A549 (cell line): ENCODE measurements at regions not wholly inside any gene's neighbourhood (a gene's known extent, or its start where the extent isn't known, plus 50 kb on each side); places are given as distances from the start of the nearest gene placed in this dataset.

Experiments
- ATAC-seq, 2 experiments: fragments of 200-7000 bp in 1 of 2; fragments of >200 bp in 1 of 2; cut with Nextera tagmentation in 1 of 2; cut with Tn5 transposase in 1 of 2; 3 replicates each; pipeline versions ENCODE4 v1.8.0 to v1.9.1; 2018 to 2020; ENCODE audit warnings: mild to moderate bottlenecking in 1 of 2, moderate library complexity in 1 of 2
- CTCF ChIA-PET: fragments of 300-600 bp; sonication (Branson Sonifier 250); formaldehyde crosslinking; extraction: SDS; loops from one replicate; lab custom pipeline; 2021; ENCODE audit warnings: antibody characterized with exemption, inconsistent platforms; lab: Yijun Ruan, JAX
- POLR2A ChIA-PET: fragments of 350-600 bp; formaldehyde crosslinking; extraction: SDS; loops from one replicate; lab custom pipeline; 2021; ENCODE audit warnings: antibody characterized with exemption, inconsistent platforms; lab: Yijun Ruan, JAX
- DNase-seq, 2 experiments: peaks; one replicate each; pipeline versions ENCODE4 v3.0.0 to v3.0.0-alpha.2; 2011 to 2016; ENCODE audit warnings: low read depth in 1 of 2, low spot score in 1 of 2
- FAIRE-seq: peaks from 2 replicates; lab custom pipeline; 2011; peaks lifted over from hg19 to GRCh38; lab: Jason Lieb, UNC
- H3K27ac ChIP-seq, 2 experiments: fragments of >200 bp; sonication (Bioruptor Twin); formaldehyde crosslinking; 3 replicates each; pipeline ENCODE4 v1.5.1; 2016 to 2017
- H3K4me1 ChIP-seq: fragments of >200 bp; sonication (Bioruptor Twin); formaldehyde crosslinking; 3 replicates; pipeline ENCODE4 v1.6.1; 2016
- H3K4me2 ChIP-seq: fragments of >200 bp; sonication (Bioruptor Twin); formaldehyde crosslinking; 3 replicates; pipeline ENCODE4 v1.6.1; 2016
- H3K4me3 ChIP-seq: fragments of >200 bp; sonication (Bioruptor Twin); formaldehyde crosslinking; 3 replicates; pipeline ENCODE4 v1.5.1; 2016
- H3K9me3 ChIP-seq: fragments of >200 bp; sonication (Bioruptor Twin); formaldehyde crosslinking; 3 replicates; pipeline ENCODE4 v1.6.1; 2016
- CBX2 ChIP-seq: fragments of 200-600 bp; sonication (generic); IDR thresholded peaks from 2 replicates; pipeline ENCODE4 v1.6.1; 2016; ENCODE audit warnings: low read depth, mild to moderate bottlenecking, borderline replicate concordance
- CBX8 ChIP-seq: fragments of 200-600 bp; sonication (generic); IDR thresholded peaks from 2 replicates; pipeline ENCODE4 v1.6.1; 2016
- CEBPB ChIP-seq, 2 experiments: fragments of >200 bp in 1 of 2; sonication (Bioruptor Twin) in 1 of 2; formaldehyde crosslinking in 1 of 2; IDR thresholded peaks; 2 replicates each; pipeline ENCODE4 v1.6.1; 2012 to 2016
- CHD2 ChIP-seq: fragments of 150-350 bp; IDR thresholded peaks from 2 replicates; pipeline ENCODE4 v1.6.1; 2014; ENCODE audit warnings: low read length; ENCODE audit not compliant: partially characterized antibody
- CHD4 ChIP-seq: fragments of 200-600 bp; sonication (generic); IDR thresholded peaks from 2 replicates; pipeline ENCODE4 v1.6.1; 2016; ENCODE audit warnings: antibody characterized with exemption, mild to moderate bottlenecking, borderline replicate concordance
- FOSL2 ChIP-seq, 2 experiments: fragments of 450-650 bp in 1 of 2; fragments of >200 bp in 1 of 2; sonication (Bioruptor Twin) in 1 of 2; formaldehyde crosslinking; IDR thresholded peaks; 2 replicates each; pipeline versions ENCODE4 v1.5.0 to v1.6.1; 2016 to 2020; ENCODE audit warnings: mild to moderate bottlenecking in 1 of 2, moderate library complexity in 1 of 2
- HEYL ChIP-seq: fragments of 250-450 bp; sonication (Bioruptor Pico); IDR thresholded peaks from 2 replicates; pipeline ENCODE4 v1.8.0; 2021; ENCODE audit warnings: mild to moderate bottlenecking, moderate library complexity
- JUN ChIP-seq, 2 experiments: fragments of >200 bp; sonication (Bioruptor Twin); formaldehyde crosslinking; IDR thresholded peaks; 2 replicates in 1 of 2; 3 replicates in 1 of 2; pipeline ENCODE4 v1.6.1; 2016 to 2017
- JUNB ChIP-seq: fragments of >200 bp; sonication (Bioruptor Twin); formaldehyde crosslinking; IDR thresholded peaks from 2 replicates; pipeline ENCODE4 v1.6.1; 2016
- KDM5A ChIP-seq: fragments of 200-600 bp; sonication (generic); IDR thresholded peaks from 2 replicates; pipeline ENCODE4 v1.6.1; 2016; ENCODE audit warnings: antibody characterized with exemption, mild to moderate bottlenecking
- MAZ ChIP-seq: fragments of 150-350 bp; IDR thresholded peaks from 2 replicates; pipeline ENCODE4 v1.6.1; 2014; ENCODE audit warnings: antibody characterized with exemption, low read depth, low read length, borderline replicate concordance
- NFE2L2 ChIP-seq: fragments of 150-350 bp; conservative IDR thresholded peaks from 2 replicates; pipeline ENCODE4 v1.6.1; 2014; ENCODE audit warnings: low read length
- RAD21 ChIP-seq, 2 experiments: fragments of >200 bp in 1 of 2; sonication (Bioruptor Twin) in 1 of 2; formaldehyde crosslinking in 1 of 2; IDR thresholded peaks in 1 of 2; conservative IDR thresholded peaks in 1 of 2; 2 replicates in 1 of 2; 3 replicates in 1 of 2; pipeline ENCODE4 v1.6.1; 2012 to 2018; ENCODE audit warnings: inconsistent platforms in 1 of 2
- RCOR1 ChIP-seq: fragments of 150-350 bp; IDR thresholded peaks from 2 replicates; pipeline ENCODE4 v1.6.1; 2014; ENCODE audit warnings: antibody characterized with exemption, low read length, low read depth
- SREBF2 ChIP-seq: fragments of 450-650 bp; IDR thresholded peaks from 2 replicates; pipeline ENCODE4 v1.6.1; 2014; ENCODE audit warnings: mild to moderate bottlenecking, moderate library complexity
- TFCP2L1 ChIP-seq: fragments of 250-450 bp; sonication (Bioruptor Pico); IDR thresholded peaks from 2 replicates; pipeline ENCODE4 v1.5.0; 2021; ENCODE audit warnings: mild to moderate bottlenecking
- ZC3H11A ChIP-seq: fragments of 450-650 bp; IDR thresholded peaks from 2 replicates; pipeline ENCODE4 v1.6.1; 2014; ENCODE audit warnings: antibody characterized with exemption, mild to moderate bottlenecking
- WGBS: methylation state at CpG from one replicate; pipeline ENCODE4 v1.1.6; 2017; ENCODE audit errors: missing lambda C conversion rate; 5-methylcytosine and 5-hydroxymethylcytosine counted together
- TF ChIP-seq, protein P1 (sequence below): fragments of 150-350 bp; IDR thresholded peaks from 2 replicates; pipeline ENCODE4 v1.6.1; 2014; ENCODE audit warnings: low read depth, mild to moderate bottlenecking, low read length
- TF ChIP-seq, protein P2 (sequence below): IDR thresholded peaks from 2 replicates; pipeline ENCODE4 v1.6.1; 2012
- TF ChIP-seq, protein P3 (sequence below): fragments of 250-450 bp; sonication (Bioruptor Pico); IDR thresholded peaks from 2 replicates; pipeline ENCODE4 v1.5.0; 2020; ENCODE audit warnings: low read depth, mild to moderate bottlenecking, moderate library complexity
- TF ChIP-seq, protein P4 (sequence below): fragments of 200-600 bp; sonication (generic); IDR thresholded peaks from 2 replicates; pipeline ENCODE4 v1.6.1; 2016; ENCODE audit warnings: antibody characterized with exemption, mild to moderate bottlenecking, moderate library complexity
- TF ChIP-seq, protein P5 (sequence below): fragments of >200 bp; sonication (Bioruptor Twin); formaldehyde crosslinking; IDR thresholded peaks from 3 replicates; pipeline ENCODE4 v1.5.1; 2016

DNA sequence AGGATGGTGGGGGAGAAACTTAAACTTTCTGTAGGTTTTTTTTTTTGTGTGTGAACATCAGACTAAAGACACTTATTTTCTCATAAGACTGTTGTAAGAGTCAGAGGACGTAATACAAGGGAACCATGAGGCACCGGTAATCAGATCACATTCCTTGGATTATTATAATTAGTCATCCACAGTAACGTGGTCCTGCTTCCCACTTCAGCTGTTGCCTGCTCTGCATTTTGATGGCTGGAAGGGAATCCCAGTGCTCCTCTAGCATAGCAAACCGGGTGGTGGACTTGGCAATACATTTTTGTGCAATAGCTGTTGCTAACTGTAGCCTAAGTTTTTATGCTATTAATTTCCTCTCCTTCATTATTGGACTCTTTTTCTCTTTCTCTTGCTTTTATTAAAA lies 294.8 kb downstream of the NR2F2 start:
- Histone ChIP-seq H3K4me1 (no peaks in the 10 kb centered on the region), H3K9me3 (no peaks in the 10 kb centered on the region), H3K4me2 (no peak overlapping the region), H3K27ac (no peak overlapping the region), H3K4me3 (no peak overlapping the region)
- ChIA-PET CTCF (no interaction called here), POLR2A (no interaction called here)
- 20% methylated on average over 4 of the region's 4 CpGs for WGBS
- DNase-seq (no peak), ATAC-seq (no peak), FAIRE-seq (no peak)
- no peak for TF ChIP-seq MAZ
- TF ChIP-seq, protein P1, sequence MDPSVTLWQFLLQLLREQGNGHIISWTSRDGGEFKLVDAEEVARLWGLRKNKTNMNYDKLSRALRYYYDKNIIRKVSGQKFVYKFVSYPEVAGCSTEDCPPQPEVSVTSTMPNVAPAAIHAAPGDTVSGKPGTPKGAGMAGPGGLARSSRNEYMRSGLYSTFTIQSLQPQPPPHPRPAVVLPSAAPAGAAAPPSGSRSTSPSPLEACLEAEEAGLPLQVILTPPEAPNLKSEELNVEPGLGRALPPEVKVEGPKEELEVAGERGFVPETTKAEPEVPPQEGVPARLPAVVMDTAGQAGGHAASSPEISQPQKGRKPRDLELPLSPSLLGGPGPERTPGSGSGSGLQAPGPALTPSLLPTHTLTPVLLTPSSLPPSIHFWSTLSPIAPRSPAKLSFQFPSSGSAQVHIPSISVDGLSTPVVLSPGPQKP, result no peak
- TF ChIP-seq SREBF2, result no peak
- TF ChIP-seq CHD4, result no peak
- no peak for TF ChIP-seq RCOR1
- TF ChIP-seq KDM5A, result no peak
- no peak for TF ChIP-seq HEYL (CRISPR knock-in tag)
- no peak for TF ChIP-seq JUNB
- TF ChIP-seq CHD2, result no peak

DNA sequence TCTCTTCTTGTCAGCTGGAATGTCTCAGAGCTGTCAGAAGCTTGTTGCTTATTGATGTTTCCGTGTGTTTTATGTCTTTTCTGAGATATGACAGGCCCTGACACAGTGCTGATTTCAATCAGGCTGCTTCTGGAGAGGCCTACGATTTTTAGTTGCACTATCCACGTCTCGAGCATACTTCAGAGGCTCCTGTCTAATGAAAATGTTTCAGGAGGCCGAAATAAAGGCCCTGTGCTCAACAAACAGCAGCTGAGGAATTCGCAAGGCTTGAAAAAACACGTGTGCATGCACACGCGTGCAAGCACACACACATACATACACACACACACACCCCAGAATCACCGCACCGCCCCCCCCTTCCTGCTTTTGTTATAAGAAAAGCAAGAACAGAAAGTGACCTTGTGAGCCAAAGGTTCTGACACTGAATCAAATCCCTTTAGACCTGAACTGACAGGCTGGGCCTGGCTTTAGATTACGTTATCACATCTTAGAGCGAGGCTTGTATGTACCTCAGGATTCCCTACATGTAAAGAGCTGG lies 296.6 kb downstream of the NR2F2 start:
- Histone ChIP-seq H3K4me2 (no peak overlapping the region), H3K9me3 (no peaks in the 10 kb centered on the region), H3K4me1 (no peaks in the 10 kb centered on the region), H3K27ac (no peak overlapping the region), H3K4me3 (no peak overlapping the region)
- ATAC-seq (no peak), FAIRE-seq (no peak), DNase-seq (no peak)
- 46% methylated on average over 13 of the region's 13 CpGs for WGBS
- ChIA-PET POLR2A (no interaction called here), CTCF (no interaction called here)
- no peak for TF ChIP-seq RAD21 (conservative IDR thresholded peaks at IDR 0.05 in 1 of 2, IDR thresholded peaks at IDR 0.05 in 1 of 2)
- TF ChIP-seq CBX2, result no peak
- TF ChIP-seq RCOR1, result no peak
- TF ChIP-seq, protein P1, result no peak

DNA sequence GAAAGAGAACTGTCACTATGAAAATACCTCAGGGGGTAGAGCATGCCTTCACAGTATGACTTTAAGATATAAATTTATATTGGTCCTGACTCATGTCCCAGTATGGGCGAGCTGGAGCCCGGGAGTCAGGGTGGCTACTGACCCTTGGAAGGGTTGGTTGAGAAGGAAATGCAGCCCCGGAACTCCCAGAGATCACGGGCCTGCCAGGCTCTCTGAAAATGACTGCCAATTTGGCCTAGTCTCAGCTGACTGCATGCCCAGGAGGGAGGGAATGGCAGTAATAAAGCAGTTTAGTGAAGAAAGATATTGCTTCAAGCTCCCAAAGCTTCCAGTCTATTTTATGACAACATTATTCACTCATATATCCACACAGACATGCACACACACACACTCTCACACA lies 299.0 kb downstream of the NR2F2 start:
- DNase-seq (no peak), FAIRE-seq (no peak), ATAC-seq (no peak)
- H3K4me2 ChIP-seq, result no peak overlapping the region
- no peak overlapping the region for H3K4me3 ChIP-seq
- WGBS, result 4% methylated on average over 4 of the region's 4 CpGs
- H3K4me1 ChIP-seq, result no peaks in the 10 kb centered on the region
- POLR2A ChIA-PET, result no interaction called here
- TF ChIP-seq, protein P2, sequence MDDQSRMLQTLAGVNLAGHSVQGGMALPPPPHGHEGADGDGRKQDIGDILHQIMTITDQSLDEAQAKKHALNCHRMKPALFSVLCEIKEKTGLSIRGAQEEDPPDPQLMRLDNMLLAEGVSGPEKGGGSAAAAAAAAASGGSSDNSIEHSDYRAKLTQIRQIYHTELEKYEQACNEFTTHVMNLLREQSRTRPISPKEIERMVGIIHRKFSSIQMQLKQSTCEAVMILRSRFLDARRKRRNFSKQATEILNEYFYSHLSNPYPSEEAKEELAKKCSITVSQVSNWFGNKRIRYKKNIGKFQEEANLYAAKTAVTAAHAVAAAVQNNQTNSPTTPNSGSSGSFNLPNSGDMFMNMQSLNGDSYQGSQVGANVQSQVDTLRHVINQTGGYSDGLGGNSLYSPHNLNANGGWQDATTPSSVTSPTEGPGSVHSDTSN, result no peak
- TF ChIP-seq CHD4 (no peak), FOSL2 (IDR thresholded peaks at IDR 0.05) (no peak), FOSL2 (CRISPR knock-in tag; IDR thresholded peaks at IDR 0.05) (no peak), CEBPB (IDR thresholded peaks at IDR 0.05) (no peak), TFCP2L1 (no peak), ZC3H11A (no peak), JUN (IDR thresholded peaks at IDR 0.05) (no peak), CBX8 (no peak), NFE2L2 (no peak)
- TF ChIP-seq, protein P3, sequence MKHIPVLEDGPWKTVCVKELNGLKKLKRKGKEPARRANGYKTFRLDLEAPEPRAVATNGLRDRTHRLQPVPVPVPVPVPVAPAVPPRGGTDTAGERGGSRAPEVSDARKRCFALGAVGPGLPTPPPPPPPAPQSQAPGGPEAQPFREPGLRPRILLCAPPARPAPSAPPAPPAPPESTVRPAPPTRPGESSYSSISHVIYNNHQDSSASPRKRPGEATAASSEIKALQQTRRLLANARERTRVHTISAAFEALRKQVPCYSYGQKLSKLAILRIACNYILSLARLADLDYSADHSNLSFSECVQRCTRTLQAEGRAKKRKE, result no peak
- TF ChIP-seq, protein P4, sequence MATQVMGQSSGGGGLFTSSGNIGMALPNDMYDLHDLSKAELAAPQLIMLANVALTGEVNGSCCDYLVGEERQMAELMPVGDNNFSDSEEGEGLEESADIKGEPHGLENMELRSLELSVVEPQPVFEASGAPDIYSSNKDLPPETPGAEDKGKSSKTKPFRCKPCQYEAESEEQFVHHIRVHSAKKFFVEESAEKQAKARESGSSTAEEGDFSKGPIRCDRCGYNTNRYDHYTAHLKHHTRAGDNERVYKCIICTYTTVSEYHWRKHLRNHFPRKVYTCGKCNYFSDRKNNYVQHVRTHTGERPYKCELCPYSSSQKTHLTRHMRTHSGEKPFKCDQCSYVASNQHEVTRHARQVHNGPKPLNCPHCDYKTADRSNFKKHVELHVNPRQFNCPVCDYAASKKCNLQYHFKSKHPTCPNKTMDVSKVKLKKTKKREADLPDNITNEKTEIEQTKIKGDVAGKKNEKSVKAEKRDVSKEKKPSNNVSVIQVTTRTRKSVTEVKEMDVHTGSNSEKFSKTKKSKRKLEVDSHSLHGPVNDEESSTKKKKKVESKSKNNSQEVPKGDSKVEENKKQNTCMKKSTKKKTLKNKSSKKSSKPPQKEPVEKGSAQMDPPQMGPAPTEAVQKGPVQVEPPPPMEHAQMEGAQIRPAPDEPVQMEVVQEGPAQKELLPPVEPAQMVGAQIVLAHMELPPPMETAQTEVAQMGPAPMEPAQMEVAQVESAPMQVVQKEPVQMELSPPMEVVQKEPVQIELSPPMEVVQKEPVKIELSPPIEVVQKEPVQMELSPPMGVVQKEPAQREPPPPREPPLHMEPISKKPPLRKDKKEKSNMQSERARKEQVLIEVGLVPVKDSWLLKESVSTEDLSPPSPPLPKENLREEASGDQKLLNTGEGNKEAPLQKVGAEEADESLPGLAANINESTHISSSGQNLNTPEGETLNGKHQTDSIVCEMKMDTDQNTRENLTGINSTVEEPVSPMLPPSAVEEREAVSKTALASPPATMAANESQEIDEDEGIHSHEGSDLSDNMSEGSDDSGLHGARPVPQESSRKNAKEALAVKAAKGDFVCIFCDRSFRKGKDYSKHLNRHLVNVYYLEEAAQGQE, result no peak
- TF ChIP-seq, protein P1, result no peak
- TF ChIP-seq, protein P5, sequence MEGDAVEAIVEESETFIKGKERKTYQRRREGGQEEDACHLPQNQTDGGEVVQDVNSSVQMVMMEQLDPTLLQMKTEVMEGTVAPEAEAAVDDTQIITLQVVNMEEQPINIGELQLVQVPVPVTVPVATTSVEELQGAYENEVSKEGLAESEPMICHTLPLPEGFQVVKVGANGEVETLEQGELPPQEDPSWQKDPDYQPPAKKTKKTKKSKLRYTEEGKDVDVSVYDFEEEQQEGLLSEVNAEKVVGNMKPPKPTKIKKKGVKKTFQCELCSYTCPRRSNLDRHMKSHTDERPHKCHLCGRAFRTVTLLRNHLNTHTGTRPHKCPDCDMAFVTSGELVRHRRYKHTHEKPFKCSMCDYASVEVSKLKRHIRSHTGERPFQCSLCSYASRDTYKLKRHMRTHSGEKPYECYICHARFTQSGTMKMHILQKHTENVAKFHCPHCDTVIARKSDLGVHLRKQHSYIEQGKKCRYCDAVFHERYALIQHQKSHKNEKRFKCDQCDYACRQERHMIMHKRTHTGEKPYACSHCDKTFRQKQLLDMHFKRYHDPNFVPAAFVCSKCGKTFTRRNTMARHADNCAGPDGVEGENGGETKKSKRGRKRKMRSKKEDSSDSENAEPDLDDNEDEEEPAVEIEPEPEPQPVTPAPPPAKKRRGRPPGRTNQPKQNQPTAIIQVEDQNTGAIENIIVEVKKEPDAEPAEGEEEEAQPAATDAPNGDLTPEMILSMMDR, result no peak
- no peaks in the 10 kb centered on the region for H3K9me3 ChIP-seq
- no peak overlapping the region for H3K27ac ChIP-seq
- CTCF ChIA-PET, result interaction anchor here (0.5 to 1.1 kb wide), 2 partner anchors 18 to 302 kb away, joined by 3 read pairs; no protein-coding TSS in a partner anchor
